H4 (cell line): ENCODE measurements at regions not wholly inside any gene's neighbourhood (a gene's known extent, or its start where the extent isn't known, plus 50 kb on each side); places are given as distances from the start of the nearest gene placed in this dataset.

Source experiments
- DNase-seq: peaks from one replicate; pipeline ENCODE4 v3.0.0-alpha.2; 2015; ENCODE audit warnings: low spot score

DNA sequence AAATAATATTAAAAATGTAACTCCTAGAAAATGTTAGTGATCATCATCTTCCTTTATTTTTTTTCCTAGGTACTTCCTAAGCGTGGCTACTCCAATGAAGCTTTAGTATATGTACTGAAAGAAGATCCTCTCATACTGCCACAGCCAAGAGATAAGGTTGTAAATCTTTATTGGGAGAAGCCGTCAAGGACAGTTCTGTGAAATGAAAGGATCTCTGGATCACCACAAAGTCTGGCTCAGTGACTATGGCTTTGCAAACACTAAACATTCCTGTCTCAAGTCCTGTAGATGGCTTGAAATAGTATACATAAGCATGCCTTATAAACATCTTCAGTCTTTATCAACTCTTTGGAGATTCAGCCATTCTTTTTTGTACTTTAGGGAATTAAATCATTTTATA lies 61.2 kb upstream of the DPH5 start:
- no peak for DNase-seq

DNA sequence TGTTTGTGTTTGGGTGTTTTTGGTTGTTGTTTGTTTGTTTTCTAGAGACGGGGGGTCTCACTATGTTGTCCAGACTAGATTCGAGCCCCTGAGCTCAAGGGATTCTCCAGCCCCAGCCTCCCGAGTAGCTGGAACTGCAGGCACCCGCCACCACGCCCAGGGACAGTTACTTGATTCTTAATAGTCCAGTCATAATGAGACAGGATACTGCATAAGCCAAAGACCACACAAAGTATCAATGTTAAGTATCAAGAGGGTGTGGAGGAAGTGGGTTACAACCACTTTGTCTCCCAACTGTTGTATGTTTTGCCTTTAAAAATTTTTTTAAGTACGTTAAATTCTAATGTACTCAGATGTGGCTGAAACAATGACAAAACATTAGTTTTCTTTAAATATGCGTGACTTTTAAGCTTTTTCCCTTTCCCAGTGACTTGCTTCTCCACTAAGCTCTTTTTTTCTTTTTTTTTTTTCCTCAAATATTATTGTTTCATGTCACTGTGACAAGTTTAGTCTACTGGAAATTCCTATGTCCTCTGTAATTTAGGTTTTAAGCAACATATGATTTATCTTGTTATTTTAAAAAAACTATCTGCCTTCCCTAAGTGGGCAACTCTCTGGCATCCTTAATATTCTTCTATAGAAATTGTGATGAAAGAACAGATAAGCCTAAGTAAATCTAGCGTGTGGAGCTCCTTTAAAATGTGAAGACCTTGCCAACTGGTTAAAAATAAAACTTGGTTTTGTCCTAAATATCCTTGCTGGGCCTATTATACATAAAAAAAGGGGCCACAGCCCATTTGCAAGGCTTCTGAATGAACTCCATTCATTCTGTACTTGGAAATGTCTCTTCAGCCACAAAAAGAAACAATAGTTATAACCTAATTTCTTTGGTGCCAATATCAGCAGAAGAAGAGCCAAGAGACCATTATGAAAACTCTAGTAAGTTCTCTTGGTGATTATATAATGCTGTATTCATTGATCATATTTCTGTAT lies 56.2 kb upstream of the DPH5 start:
- no peak for DNase-seq

DNA sequence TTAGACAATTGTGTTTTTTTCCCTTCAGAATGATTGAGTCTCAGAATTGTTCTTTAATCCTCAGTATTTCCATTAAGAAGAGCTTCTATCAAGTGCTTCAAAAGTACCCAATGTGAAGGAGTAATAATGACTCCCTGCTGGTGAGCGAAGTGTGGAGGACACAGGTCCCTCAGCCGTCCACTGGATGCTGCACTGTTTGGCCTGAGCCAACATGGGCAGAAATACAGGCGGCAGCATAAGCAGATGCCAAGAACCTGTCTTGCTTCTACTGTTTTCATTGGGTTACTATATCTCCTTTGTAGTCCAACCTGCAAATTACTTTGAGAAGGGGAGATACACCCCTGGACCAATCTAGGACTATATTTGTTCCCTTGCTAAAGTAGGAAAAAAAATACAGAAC lies 55.3 kb upstream of the DPH5 start:
- no peak for DNase-seq

DNA sequence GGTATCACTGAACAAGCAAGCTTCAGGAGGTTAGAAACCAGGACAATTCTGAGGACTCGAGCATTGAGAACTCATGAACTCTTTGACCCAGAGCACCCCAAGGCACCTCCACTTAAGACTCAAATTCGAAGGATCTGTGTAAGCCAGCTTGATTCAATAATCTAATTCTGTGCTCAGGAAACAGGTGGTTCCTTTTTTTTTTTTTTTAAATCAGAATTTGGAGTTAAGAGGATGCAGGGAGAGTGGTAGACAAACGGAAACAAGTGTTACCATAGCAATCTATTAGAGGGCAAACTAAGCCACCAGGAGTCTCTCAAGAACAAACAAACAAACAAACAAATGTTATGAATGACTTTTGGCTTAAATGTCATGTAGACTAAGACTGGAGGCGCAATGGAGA lies 53.8 kb upstream of the DPH5 start:
- DNase-seq, result no peak

DNA sequence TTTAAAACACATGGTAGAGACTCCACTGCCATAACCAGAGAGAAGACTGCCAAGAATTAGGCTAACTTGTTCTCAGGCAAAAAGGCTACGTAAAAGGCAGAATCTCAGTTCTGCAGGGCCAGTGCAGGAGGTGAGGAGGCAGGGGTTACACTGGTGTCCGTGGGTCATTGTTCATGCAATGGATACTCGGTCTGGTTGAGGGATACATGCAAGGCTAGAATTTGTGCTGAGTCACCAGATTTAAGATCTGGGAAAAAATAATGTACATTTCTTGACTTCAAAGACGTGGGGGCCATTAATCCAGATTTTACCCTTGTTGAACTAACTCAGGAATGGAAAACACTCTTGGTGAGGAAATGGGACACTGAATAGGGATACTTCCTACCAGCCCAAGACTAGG lies 52.3 kb upstream of the DPH5 start:
- no peak for DNase-seq

DNA sequence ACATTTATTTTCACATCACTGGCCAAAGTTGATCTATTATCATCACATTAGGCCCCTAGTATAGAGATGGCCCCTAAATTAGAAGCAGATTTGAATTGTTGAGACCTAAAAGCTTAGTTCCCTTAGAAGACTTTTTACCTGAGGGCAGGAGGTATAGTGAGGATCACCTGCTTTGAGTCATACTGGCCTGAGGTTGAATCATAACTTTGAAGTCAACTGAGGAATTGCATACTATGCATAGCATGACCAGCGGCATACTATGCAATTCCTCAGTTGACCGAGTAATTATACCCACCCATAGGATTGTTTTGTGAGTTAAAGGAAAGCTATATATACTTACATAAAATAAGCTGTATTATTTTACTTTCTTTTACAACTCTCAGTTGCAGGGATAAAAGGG lies 50.3 kb upstream of the DPH5 start:
- DNase-seq, result no peak
